HG02798 (cell line): ENCODE measurements at regions not wholly inside any gene's neighbourhood (a gene's known extent, or its start where the extent isn't known, plus 50 kb on each side); places are given as distances from the start of the nearest gene placed in this dataset.

Source experiments
- ATAC-seq: cut with Tn5 transposase; IDR thresholded peaks from one replicate; pipeline ENCODE4 v1.9.1; 2021; ENCODE audit warnings: mild to moderate bottlenecking; ENCODE audit not compliant: unreplicated experiment, poor library complexity

- no peak for ATAC-seq
Measured at GRCh38 chr4:111798840-111799239, 346.4 kb upstream of the FAM241A start.

DNA sequence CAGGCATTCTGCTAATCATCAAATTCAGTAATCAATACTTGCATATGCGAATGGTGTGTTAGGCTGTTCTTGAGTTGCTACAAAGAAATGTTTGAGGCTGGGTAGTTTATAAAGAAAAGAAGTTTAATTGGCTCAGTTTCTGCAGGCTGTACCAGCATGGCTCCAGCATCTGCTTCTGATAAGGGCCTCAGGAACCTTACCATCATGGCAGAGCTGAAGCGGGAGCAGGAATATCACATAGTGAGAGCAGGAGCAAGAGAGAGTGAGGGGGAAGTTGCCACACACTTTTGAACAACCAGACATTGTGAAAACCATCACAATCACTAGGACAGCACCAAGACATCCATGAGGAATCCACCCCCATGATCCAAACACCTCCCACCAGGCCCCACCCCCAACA, 344.7 kb upstream of the FAM241A start:
- ATAC-seq, result no peak

GRCh38 chr4:111802191-111802590, 343.1 kb upstream of the FAM241A start:
- ATAC-seq, result no peak

DNA sequence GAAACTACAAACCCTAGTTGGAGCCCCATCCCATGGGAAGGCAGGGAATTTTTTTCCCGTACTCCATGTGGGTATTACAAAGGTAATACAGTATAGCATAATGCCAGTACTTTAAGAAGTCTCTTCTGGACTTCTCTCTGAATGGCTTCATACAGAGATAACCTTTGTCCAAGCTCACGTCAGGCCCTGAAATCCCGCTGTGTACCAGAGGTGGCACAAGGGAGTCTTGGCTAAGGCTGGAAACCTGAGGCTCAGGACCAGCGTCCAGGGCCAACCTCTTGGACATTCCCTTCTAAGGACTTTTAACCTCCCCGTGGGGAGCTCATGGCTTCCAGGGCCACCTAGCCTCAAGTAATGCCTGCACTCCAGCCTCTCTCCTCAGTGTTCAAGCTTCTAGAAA, 338.9 kb upstream of the FAM241A start:
- no peak for ATAC-seq

GRCh38 chr4:111807576-111807975, 337.7 kb upstream of the FAM241A start:
- no peak for ATAC-seq

DNA sequence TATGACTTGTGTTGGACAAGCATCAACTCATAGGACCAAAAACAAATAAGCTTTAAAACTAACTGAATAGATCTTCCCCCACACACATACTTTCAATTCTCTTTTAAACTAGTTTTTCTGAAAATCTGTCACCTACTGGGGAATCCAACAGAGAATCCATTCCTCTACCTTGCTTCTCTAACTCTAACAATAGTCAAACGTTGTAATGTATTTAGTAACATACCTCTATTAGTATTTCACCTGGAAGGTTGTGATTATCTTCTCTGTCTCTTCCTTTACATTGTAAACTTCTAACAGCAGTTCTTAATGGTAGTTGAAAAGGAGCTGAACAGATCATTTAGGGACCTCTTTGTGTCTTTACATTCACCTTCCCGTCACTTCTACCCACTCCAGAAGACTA, 337.1 kb upstream of the FAM241A start:
- ATAC-seq, result no peak

GRCh38 chr4:111811661-111812060, 333.6 kb upstream of the FAM241A start:
- no peak for ATAC-seq

DNA sequence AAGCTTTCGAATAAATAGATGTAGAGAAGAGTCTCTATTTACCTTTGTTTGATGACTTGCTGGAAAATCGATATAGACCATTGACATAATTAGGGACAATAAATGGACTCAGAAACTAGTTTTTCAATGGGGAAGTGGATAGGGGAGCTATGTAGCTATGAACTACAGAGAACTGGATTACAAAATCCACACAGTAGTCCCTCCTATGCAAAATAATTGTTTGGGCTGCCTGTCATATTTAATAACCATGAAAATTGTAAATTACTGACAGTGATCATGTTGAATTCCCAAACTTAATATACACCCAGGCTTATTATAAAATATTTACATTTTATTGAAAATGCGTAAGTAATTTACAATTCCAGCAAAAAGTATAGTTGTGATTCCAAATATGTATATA, 333.1 kb upstream of the FAM241A start:
- ATAC-seq, result no peak

DNA sequence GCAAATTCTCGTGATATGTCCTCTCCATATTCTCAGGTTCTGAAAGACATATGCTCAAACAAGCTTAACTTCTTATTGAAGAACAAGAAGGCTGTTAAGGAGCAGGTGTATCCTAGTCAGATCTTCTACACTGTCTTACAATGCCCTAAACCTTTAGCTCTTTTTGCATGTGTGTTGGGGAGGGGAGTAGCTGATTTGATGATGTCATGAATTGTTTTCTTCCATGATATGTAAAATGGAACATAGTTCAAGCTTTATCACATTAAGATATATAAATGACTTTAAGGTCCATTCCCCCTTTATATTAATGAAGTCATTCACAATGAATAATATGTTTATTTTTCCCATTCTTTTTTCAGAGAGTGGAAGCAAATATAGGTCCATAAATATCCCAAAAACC, 332.5 kb upstream of the FAM241A start:
- ATAC-seq, result no peak

- ATAC-seq, result no peak
Measured at GRCh38 chr4:111813555-111814140, 331.6 kb upstream of the FAM241A start.

- ATAC-seq, result no peak
Measured at GRCh38 chr4:111814961-111815360, 330.3 kb upstream of the FAM241A start.

GRCh38 chr4:111821342-111821741, 323.9 kb upstream of the FAM241A start:
- ATAC-seq, result no peak

- no peak for ATAC-seq
Measured at GRCh38 chr4:111836601-111837000, 308.7 kb upstream of the FAM241A start.

- ATAC-seq, result no peak
Measured at GRCh38 chr4:111837761-111838160, 307.5 kb upstream of the FAM241A start.

DNA sequence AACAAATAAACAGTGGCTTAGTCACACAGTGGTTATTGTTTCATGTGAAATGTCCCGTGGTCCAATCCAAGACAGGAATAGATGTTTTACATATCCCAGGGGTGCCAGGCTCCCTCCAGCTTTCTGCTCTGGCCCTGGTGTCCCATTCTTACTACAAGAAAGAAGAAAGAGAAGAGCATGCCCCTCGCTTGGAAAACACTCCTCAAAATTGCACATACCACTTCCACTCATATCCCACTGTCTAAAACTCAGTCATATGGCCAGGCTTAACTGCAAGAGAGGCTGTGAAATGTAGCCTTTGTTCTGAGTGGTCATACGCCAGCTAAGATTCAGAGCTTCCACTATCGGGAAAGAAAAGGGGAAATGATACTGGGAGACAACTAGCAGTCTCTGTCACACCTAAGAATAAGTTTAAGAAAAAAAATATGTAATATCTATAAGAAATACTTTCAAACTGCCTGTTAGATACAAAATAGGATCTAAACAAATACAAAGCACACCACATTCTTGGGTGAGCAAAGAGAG, 306.8 kb upstream of the FAM241A start:
- peak; percentile 82 for ATAC-seq

DNA sequence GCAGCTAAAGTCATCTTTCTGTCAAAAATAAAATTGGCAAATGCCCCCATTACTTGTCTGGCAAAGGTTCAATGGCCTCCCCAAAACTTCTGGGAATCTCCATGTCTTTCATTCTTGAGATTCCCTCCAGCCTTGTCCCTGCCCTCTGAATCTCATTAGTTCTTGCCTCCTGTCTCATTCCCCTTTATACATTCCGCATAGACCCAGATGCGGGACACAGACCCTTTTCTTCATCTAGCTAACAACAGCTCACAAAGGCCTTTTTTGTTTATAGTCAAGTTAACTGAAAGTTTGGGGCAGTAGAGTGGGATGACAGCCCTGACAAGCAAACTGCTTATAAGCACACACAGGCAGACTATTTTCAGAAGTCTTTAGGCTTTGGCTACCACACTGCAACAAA, 306.1 kb upstream of the FAM241A start:
- ATAC-seq, result no peak

- no peak for ATAC-seq
Measured at GRCh38 chr4:111842336-111842735, 302.9 kb upstream of the FAM241A start.

GRCh38 chr4:111847296-111848008, 297.8 kb upstream of the FAM241A start:
- ATAC-seq, result peak; percentile 47

- no peak for ATAC-seq
Measured at GRCh38 chr4:111849746-111850284, 295.4 kb upstream of the FAM241A start.

DNA sequence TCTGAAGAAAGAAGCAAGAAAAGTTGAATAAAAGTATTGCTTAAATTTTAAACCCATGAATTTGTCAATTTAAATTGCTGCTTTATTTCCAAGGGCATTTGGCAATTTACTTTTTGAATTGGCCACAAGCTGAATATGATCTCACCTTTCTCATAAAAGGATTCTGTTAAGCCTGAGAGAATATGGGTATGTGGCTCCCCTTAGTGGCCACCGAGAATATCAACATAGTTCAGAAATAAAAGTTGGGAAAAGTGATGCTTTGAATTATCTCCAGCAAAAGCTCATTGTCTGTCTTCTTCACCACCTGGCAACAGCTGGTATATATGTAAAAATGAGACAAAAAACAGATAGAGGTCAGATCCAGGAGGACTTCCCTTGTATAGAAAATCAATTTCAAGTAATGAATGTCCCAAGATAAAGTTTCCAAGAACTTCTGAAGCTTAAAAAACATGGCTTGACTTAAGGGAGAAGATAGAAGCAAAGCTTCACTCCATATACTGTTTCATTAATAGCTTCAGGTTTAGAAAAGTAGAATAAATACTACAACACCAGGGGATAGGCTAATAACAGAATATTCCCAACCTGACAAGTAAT, 290.7 kb upstream of the FAM241A start:
- peak; percentile 70 for ATAC-seq

DNA sequence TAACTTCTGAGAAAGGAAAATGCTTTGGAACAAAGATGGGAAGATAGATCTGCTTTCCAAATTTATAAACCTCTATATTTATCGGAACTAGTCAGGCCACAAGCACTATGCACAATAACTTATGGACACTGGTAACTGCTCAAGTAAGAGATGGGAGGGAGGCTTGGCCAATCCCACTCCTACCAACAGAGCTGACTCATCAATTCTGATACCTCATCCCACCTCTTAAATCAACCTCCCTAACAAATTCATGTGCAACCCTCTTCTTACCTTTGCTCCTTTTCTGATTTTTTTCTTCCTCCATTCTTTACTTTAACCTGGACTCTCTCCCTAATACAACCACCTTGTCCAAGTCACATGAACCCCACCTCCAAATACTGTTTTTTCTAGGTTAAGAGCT, 289.9 kb upstream of the FAM241A start:
- ATAC-seq, result no peak
